Panc1 (cell line): ENCODE measurements at regions not wholly inside any gene's neighbourhood (a gene's known extent, or its start where the extent isn't known, plus 50 kb on each side); places are given as distances from the start of the nearest gene placed in this dataset.

ENCODE experiments used
- ATAC-seq: fragments of 200-7000 bp; cut with Tn5 transposase; 2 replicates; pipeline ENCODE4 v1.9.1; 2020; ENCODE audit warnings: mild to moderate bottlenecking, moderate library complexity
- BruUV-seq: library from RNA; stranded (reverse); fragments of 400-500 nt; replicated peaks from 2 replicates; lab custom pipeline; 2021; lab: Mats Ljungman, UMichigan
- CTCF ChIA-PET: fragments of 300-600 bp; sonication (Branson Sonifier 250); formaldehyde crosslinking; loops from one replicate; lab custom pipeline; 2022; ENCODE audit warnings: antibody characterized with exemption; lab: Charles Lee
- POLR2A ChIA-PET: fragments of 300-600 bp; sonication (Branson Sonifier 250); formaldehyde crosslinking; loops from one replicate; lab custom pipeline; 2022; ENCODE audit warnings: antibody characterized with exemption; lab: Charles Lee
- DNase-seq: peaks from one replicate; pipeline ENCODE4 v3.0.0-alpha.2; 2010; ENCODE audit warnings: low read depth, low spot score
- H3K27ac ChIP-seq: 2 replicates; pipeline ENCODE4 v1.5.1; 2011; ENCODE audit warnings: mild to moderate bottlenecking, low read length, inconsistent platforms
- H3K27me3 ChIP-seq: fragments of 200-500 bp; sonication (Bioruptor generic); 2 replicates; pipeline ENCODE4 v1.6.0; 2014; ENCODE audit warnings: low read length, inconsistent platforms; ENCODE audit not compliant: control insufficient read depth, insufficient read depth
- H3K36me3 ChIP-seq: fragments of 200-500 bp; sonication (Bioruptor generic); 2 replicates; pipeline ENCODE4 v1.5.1; 2014; ENCODE audit warnings: inconsistent platforms, mild to moderate bottlenecking, low read length, moderate library complexity; ENCODE audit not compliant: control insufficient read depth, insufficient read depth
- H3K4me1 ChIP-seq: 2 replicates; pipeline ENCODE4 v1.5.1; 2011; ENCODE audit warnings: inconsistent platforms, mild to moderate bottlenecking, low read length, moderate library complexity; ENCODE audit not compliant: control insufficient read depth, insufficient read depth
- H3K4me3 ChIP-seq, 2 experiments: 2 replicates each; pipeline ENCODE4 v1.5.1; 2011 to 2012; ENCODE audit warnings: low read depth in 2 of 2, low read length in 2 of 2, mild to moderate bottlenecking in 2 of 2, inconsistent platforms in 1 of 2, moderate library complexity in 1 of 2
- H3K9me3 ChIP-seq: fragments of 200-500 bp; sonication (Bioruptor generic); 2 replicates; pipeline ENCODE4 v1.5.1; 2014; ENCODE audit warnings: low read depth, mild to moderate bottlenecking, inconsistent platforms, low read length, moderate library complexity; ENCODE audit not compliant: control insufficient read depth, insufficient read depth
- CTCF ChIP-seq: fragments of 450-650 bp; IDR thresholded peaks from 2 replicates; pipeline ENCODE4 v1.5.1; 2017; ENCODE audit warnings: mild to moderate bottlenecking
- POLR2AphosphoS5 ChIP-seq: IDR thresholded peaks from 2 replicates; pipeline ENCODE4 v1.6.1; 2012; ENCODE audit warnings: mild to moderate bottlenecking, low read depth, low read length, moderate library complexity
- REST ChIP-seq, 2 experiments: IDR thresholded peaks; 2 replicates each; pipeline ENCODE4 v1.6.1; 2011 to 2012; ENCODE audit warnings: low read depth in 2 of 2, control low read depth in 1 of 2, low read length in 1 of 2, mild to moderate bottlenecking in 1 of 2, moderate library complexity in 1 of 2; ENCODE audit not compliant: insufficient read depth in 1 of 2
- SIN3A ChIP-seq: IDR thresholded peaks from 2 replicates; pipeline ENCODE4 v1.6.1; 2012; ENCODE audit warnings: low read depth, mild to moderate bottlenecking, low read length, moderate library complexity, borderline replicate concordance; ENCODE audit not compliant: insufficient read depth
- TCF7L2 ChIP-seq: IDR thresholded peaks from 2 replicates; pipeline ENCODE4 v1.6.1; 2011; ENCODE audit warnings: mild to moderate bottlenecking, low read depth, low read length, inconsistent platforms
- in situ Hi-C: cut with HindIII; loops from 2 replicates; pipeline ENCODE4 v1.10.0; 2016; ENCODE audit warnings: low sequenced_read_pairs, low pct_unique_long_range_greater_than_20kb
- intact Hi-C: fragments of 100-400 bp; cut with micrococcal nuclease; formaldehyde crosslinking; loops from one replicate; pipeline ENCODE4 v1.10.0; 2022; ENCODE audit not compliant: unreplicated experiment

DNA sequence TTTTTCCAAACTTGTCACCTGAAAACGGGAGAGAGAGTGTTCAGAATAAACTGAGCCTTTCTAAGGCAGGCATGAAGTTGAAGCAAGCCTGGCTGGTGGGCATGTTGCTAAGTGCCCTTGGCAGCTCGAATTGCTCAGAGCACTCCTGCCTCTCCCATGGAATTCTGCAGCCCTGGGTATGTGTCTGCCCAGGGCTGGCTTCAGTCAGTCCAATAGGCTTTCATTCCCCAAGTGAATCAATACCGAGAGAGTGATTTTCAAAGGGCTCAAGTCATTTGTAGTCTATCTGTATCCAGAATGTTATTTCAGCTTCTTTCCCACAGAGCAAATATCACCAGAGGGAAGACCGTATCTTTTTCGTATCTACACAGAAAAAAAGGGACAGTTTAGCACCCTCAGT lies 415.5 kb upstream of the COBL start:
- H3K36me3 ChIP-seq = no peaks in the 10 kb centered on the region
- no peaks in the 10 kb centered on the region for H3K27me3 ChIP-seq
- CTCF ChIA-PET = no interaction called here
- intact Hi-C loops = no loop called here
- H3K27ac ChIP-seq = no peak overlapping the region
- TF ChIP-seq POLR2AphosphoS5 = no peak
- no peak for TF ChIP-seq TCF7L2
- TF ChIP-seq SIN3A = no peak
- TF ChIP-seq REST (IDR thresholded peaks at IDR 0.05; ENCODE audit: insufficient read depth in 1 of 2, low read depth in 2 of 2, low read length in 1 of 2) = no peak
- TF ChIP-seq CTCF = no peak
- no peak for DNase-seq
- POLR2A ChIA-PET = no interaction called here
- no peak overlapping the region for H3K4me3 ChIP-seq
- H3K4me1 ChIP-seq = no peaks in the 10 kb centered on the region
- no peaks in the 10 kb centered on the region for H3K9me3 ChIP-seq
- no peak for ATAC-seq
- BruUV-seq = no TSS peak
- in situ Hi-C loops = no loop called here

- Histone ChIP-seq H3K4me3 (no peak overlapping the region), H3K27ac (no peak overlapping the region), H3K36me3 (no peaks in the 10 kb centered on the region), H3K27me3 (no peaks in the 10 kb centered on the region), H3K9me3 (no peaks in the 10 kb centered on the region), H3K4me1 (no peaks in the 10 kb centered on the region)
- intact Hi-C loops (no loop called here), in situ Hi-C loops (no loop called here)
- DNase-seq = no peak
- no TSS peak for BruUV-seq
- TF ChIP-seq CTCF (no peak), REST (IDR thresholded peaks at IDR 0.05; ENCODE audit: insufficient read depth in 1 of 2, low read depth in 2 of 2, low read length in 1 of 2) (no peak), TCF7L2 (no peak), SIN3A (no peak), POLR2AphosphoS5 (no peak)
- ATAC-seq = no peak
- ChIA-PET POLR2A (no interaction called here), CTCF (no interaction called here)
These were observed 414.5 kb upstream of the COBL start for GRCh38 chr7:51731075-51731474.
